Calu3 (cell line): ENCODE measurements at regions not wholly inside any gene's neighbourhood (a gene's known extent, or its start where the extent isn't known, plus 50 kb on each side); places are given as distances from the start of the nearest gene placed in this dataset.

ENCODE experiments used
- BruUV-seq: library from RNA; stranded (reverse); fragments of 400-500 nt; replicated peaks from 2 replicates; lab custom pipeline; 2021; lab: Mats Ljungman, UMichigan
- CTCF ChIA-PET: fragments of 300-600 bp; sonication (Branson Sonifier 250); formaldehyde crosslinking; loops from one replicate; lab custom pipeline; 2022; ENCODE audit warnings: antibody characterized with exemption; lab: Charles Lee
- DNase-seq: peaks from one replicate; pipeline ENCODE4 v3.0.0; 2022
- H3K27ac Mint-ChIP-seq: one replicate; pipeline ENCODE4 v1.8.0; 2022; ENCODE audit warnings: mixed read lengths; ENCODE audit not compliant: unreplicated experiment
- H3K27me3 Mint-ChIP-seq: one replicate; pipeline ENCODE4 v1.8.0; 2022; ENCODE audit warnings: mixed read lengths; ENCODE audit not compliant: unreplicated experiment
- H3K36me3 Mint-ChIP-seq: one replicate; pipeline ENCODE4 v1.8.0; 2022; ENCODE audit warnings: mild to moderate bottlenecking, moderate library complexity, mixed read lengths; ENCODE audit not compliant: insufficient read depth, unreplicated experiment
- H3K4me1 Mint-ChIP-seq: one replicate; pipeline ENCODE4 v1.8.0; 2022; ENCODE audit warnings: mild to moderate bottlenecking, low read depth, mixed read lengths; ENCODE audit not compliant: unreplicated experiment
- H3K4me3 Mint-ChIP-seq: one replicate; pipeline ENCODE4 v1.8.0; 2022; ENCODE audit warnings: mild to moderate bottlenecking, low read depth, moderate library complexity, mixed read lengths; ENCODE audit not compliant: unreplicated experiment
- H3K9me3 Mint-ChIP-seq: one replicate; pipeline ENCODE4 v1.8.0; 2022; ENCODE audit warnings: low read depth, mixed read lengths; ENCODE audit not compliant: unreplicated experiment
- CTCF ChIP-seq: fragments of 200-600 bp; IDR thresholded peaks from one replicate; pipeline ENCODE4 v1.8.0; 2022; ENCODE audit warnings: antibody characterized with exemption; ENCODE audit not compliant: unreplicated experiment
- intact Hi-C: fragments of 100-400 bp; cut with micrococcal nuclease; formaldehyde crosslinking; loops from one replicate; pipeline ENCODE4 v1.10.0; 2022; ENCODE audit not compliant: unreplicated experiment

- Mint-ChIP-seq H3K9me3 (no peaks in the 10 kb centered on the region), H3K4me1 (no peaks in the 10 kb centered on the region), H3K27ac (no peak overlapping the region), H3K36me3 (no peaks in the 10 kb centered on the region), H3K27me3 (peaks cover 59% of the 10 kb centered on the region), H3K4me3 (no peak overlapping the region)
- no TSS peak for BruUV-seq
- intact Hi-C loops, result no loop called here
- DNase-seq, result no peak
- TF ChIP-seq CTCF, result no peak
- CTCF ChIA-PET, result no interaction called here
Measured at GRCh38 chr6:44730771-44731391, 343.4 kb downstream of the CDC5L start.

GRCh38 chr6:44731485-44732095 is 344.1 kb downstream of the CDC5L start:
- intact Hi-C loops, result no loop called here
- Mint-ChIP-seq H3K27ac (no peak overlapping the region), H3K27me3 (peaks cover 62% of the 10 kb centered on the region), H3K4me1 (no peaks in the 10 kb centered on the region), H3K36me3 (no peaks in the 10 kb centered on the region), H3K9me3 (no peaks in the 10 kb centered on the region), H3K4me3 (no peak overlapping the region)
- DNase-seq, result no peak
- CTCF ChIA-PET, result no interaction called here
- no peak for TF ChIP-seq CTCF
- BruUV-seq, result no TSS peak

GRCh38 chr6:44732243-44732642 is 344.7 kb downstream of the CDC5L start:
- TF ChIP-seq CTCF, result no peak
- Mint-ChIP-seq H3K4me1 (no peaks in the 10 kb centered on the region), H3K27ac (no peak overlapping the region), H3K27me3 (peaks cover 62% of the 10 kb centered on the region), H3K9me3 (no peaks in the 10 kb centered on the region), H3K4me3 (no peak overlapping the region), H3K36me3 (no peaks in the 10 kb centered on the region)
- no peak for DNase-seq
- CTCF ChIA-PET, result no interaction called here
- BruUV-seq, result no TSS peak
- intact Hi-C loops, result no loop called here

GRCh38 chr6:44733126-44733525 is 345.6 kb downstream of the CDC5L start:
- CTCF ChIA-PET, result no interaction called here
- H3K9me3 Mint-ChIP-seq, result no peaks in the 10 kb centered on the region
- H3K4me3 Mint-ChIP-seq, result no peak overlapping the region
- intact Hi-C loops, result no loop called here
- no peaks in the 10 kb centered on the region for H3K36me3 Mint-ChIP-seq
- no TSS peak for BruUV-seq
- no peaks in the 10 kb centered on the region for H3K4me1 Mint-ChIP-seq
- no peak for DNase-seq
- TF ChIP-seq CTCF, result no peak
- H3K27me3 Mint-ChIP-seq, result peaks cover 62% of the 10 kb centered on the region
- H3K27ac Mint-ChIP-seq, result no peak overlapping the region
